Aorta (tissue), 5 donors: ENCODE measurements at regions not wholly inside any gene's neighbourhood (a gene's known extent, or its start where the extent isn't known, plus 50 kb on each side); places are given as distances from the start of the nearest gene placed in this dataset.

Experiments
- ATAC-seq: fragments of 200-7000 bp; cut with Tn5 transposase; one replicate; pipeline ENCODE4 v1.9.1; 2022; ENCODE audit warnings: moderate library complexity; ENCODE audit not compliant: low FRiP score
- DNase-seq, 2 donors: peaks; one replicate each; pipeline ENCODE4 v3.0.0-alpha.2; 2020
- H3K27ac ChIP-seq, 2 donors: one replicate each; pipeline ENCODE4 v1.5.1; 2013; ENCODE audit warnings: low read length in 2 of 2, mild to moderate bottlenecking in 2 of 2, moderate library complexity in 2 of 2, control low read depth in 1 of 2, inconsistent platforms in 1 of 2, low read depth in 1 of 2
- H3K27me3 ChIP-seq, 2 donors: one replicate each; pipeline ENCODE4 v1.6.1; 2013; ENCODE audit warnings: control low read depth in 1 of 2, low read length in 1 of 2, mild to moderate bottlenecking in 1 of 2, moderate library complexity in 1 of 2; ENCODE audit not compliant: insufficient read depth in 2 of 2, control insufficient read depth in 1 of 2
- H3K36me3 ChIP-seq, 2 donors: one replicate each; pipeline ENCODE4 v1.6.1; 2013; ENCODE audit warnings: control low read depth in 1 of 2, low read length in 1 of 2, mild to moderate bottlenecking in 1 of 2; ENCODE audit not compliant: insufficient read depth in 2 of 2, control insufficient read depth in 1 of 2
- H3K4me1 ChIP-seq, 2 donors: one replicate each; pipeline ENCODE4 v1.6.1; 2013; ENCODE audit warnings: low read length in 2 of 2, control low read depth in 1 of 2, mild to moderate bottlenecking in 1 of 2, moderate library complexity in 1 of 2; ENCODE audit not compliant: insufficient read depth in 2 of 2, control insufficient read depth in 1 of 2
- H3K4me3 ChIP-seq, 2 donors: one replicate each; pipeline ENCODE4 v1.5.1; 2013; ENCODE audit warnings: low read length in 2 of 2, control low read depth in 1 of 2, mild to moderate bottlenecking in 1 of 2
- H3K9me3 ChIP-seq: one replicate; pipeline ENCODE4 v1.6.1; 2013; ENCODE audit warnings: mild to moderate bottlenecking, low read length; ENCODE audit not compliant: control insufficient read depth
- whole genome bisulfite sequencing, 2 donors: extraction: QIAGEN DNeasy Blood & Tissue Kit; methylation state at CpG; one replicate each; pipeline ENCODE4 v1.1.7; 2013; 5-methylcytosine and 5-hydroxymethylcytosine counted together
- intact Hi-C, 2 donors: fragments of 100-400 bp; cut with DNase I; formaldehyde crosslinking; loops; one replicate each; pipeline versions ENCODE4 v1.14.2 to v1.15.0; 2022
- donor health status: healthy with polysubstance abuse.
- donor health status: Bipolar disorder and iron deficiency.
- donor health status: DM: no; HTN: no; CAD: no.
- donor health status: DM: no; HTN: no; CAD: no.
- donor health status: DM: yes; HTN: yes; CAD: no.

GRCh38 chr2:4152051-4152450 lies 448.7 kb downstream of the DCDC2C start:
- intact Hi-C loops = no loop called here
- no peak overlapping the region for H3K4me3 ChIP-seq
- H3K4me1 ChIP-seq = no peaks in the 10 kb centered on the region
- H3K9me3 ChIP-seq = no peaks in the 10 kb centered on the region
- ATAC-seq = no peak
- WGBS, 2 donors = 89 to 92% methylated on average over 1 of the region's 1 CpG
- no peaks in the 10 kb centered on the region for H3K27me3 ChIP-seq
- no peak overlapping the region for H3K27ac ChIP-seq
- no peak for DNase-seq
- no peaks in the 10 kb centered on the region for H3K36me3 ChIP-seq

GRCh38 chr2:4168834-4169233 lies 465.5 kb downstream of the DCDC2C start:
- Histone ChIP-seq H3K36me3 (no peaks in the 10 kb centered on the region), H3K4me3 (no peak overlapping the region), H3K27me3 (peaks cover 0 to 2% of the 10 kb centered on the region in 2 donors), H3K9me3 (peaks cover 4% of the 10 kb centered on the region), H3K4me1 (no peaks in the 10 kb centered on the region), H3K27ac (no peak overlapping the region)
- intact Hi-C loops = no loop called here
- DNase-seq = no peak
- no peak for ATAC-seq
- WGBS, 2 donors = 85 to 91% methylated on average over 2 of the region's 2 CpGs

GRCh38 chr2:4174796-4175195 lies 471.4 kb downstream of the DCDC2C start:
- no peaks in the 10 kb centered on the region for H3K36me3 ChIP-seq
- intact Hi-C loops = no loop called here
- no peaks in the 10 kb centered on the region for H3K4me1 ChIP-seq
- H3K4me3 ChIP-seq = peak overlapping the region in 1 of 2 donors; percentile 1
- no peak overlapping the region for H3K27ac ChIP-seq
- ATAC-seq = no peak
- H3K27me3 ChIP-seq = peaks cover 0 to 2% of the 10 kb centered on the region in 2 donors
- peaks cover 8% of the 10 kb centered on the region for H3K9me3 ChIP-seq
- DNase-seq = no peak
- WGBS, 2 donors = 76% methylated on average over 6 of the region's 6 CpGs

- DNase-seq = no peak
- peaks cover 8% of the 10 kb centered on the region for H3K9me3 ChIP-seq
- H3K27me3 ChIP-seq = peaks cover 0 to 2% of the 10 kb centered on the region in 2 donors
- no peak overlapping the region for H3K27ac ChIP-seq
- intact Hi-C loops = no loop called here
- 85 to 87% methylated on average over 3 of the region's 3 CpGs for WGBS, 2 donors
- H3K36me3 ChIP-seq = no peaks in the 10 kb centered on the region
- ATAC-seq = no peak
- H3K4me3 ChIP-seq = no peak overlapping the region
- no peaks in the 10 kb centered on the region for H3K4me1 ChIP-seq
These were observed 472.0 kb downstream of the DCDC2C start for GRCh38 chr2:4175343-4175742.

- H3K4me1 ChIP-seq = no peaks in the 10 kb centered on the region
- no peak overlapping the region for H3K4me3 ChIP-seq
- ATAC-seq (no peak), DNase-seq (no peak)
- H3K9me3 ChIP-seq = no peaks in the 10 kb centered on the region
- intact Hi-C loops = no loop called here
- no peaks in the 10 kb centered on the region for H3K27me3 ChIP-seq
- H3K36me3 ChIP-seq = no peaks in the 10 kb centered on the region
- 73 to 81% methylated on average over 2 of the region's 2 CpGs for WGBS, 2 donors
- H3K27ac ChIP-seq = no peak overlapping the region
These were observed 477.3 kb downstream of the DCDC2C start for GRCh38 chr2:4180631-4181030.

GRCh38 chr2:4181062-4181461 lies 477.7 kb downstream of the DCDC2C start:
- Histone ChIP-seq H3K4me3 (no peak overlapping the region), H3K36me3 (no peaks in the 10 kb centered on the region), H3K27ac (no peak overlapping the region), H3K27me3 (no peaks in the 10 kb centered on the region), H3K9me3 (no peaks in the 10 kb centered on the region), H3K4me1 (no peaks in the 10 kb centered on the region)
- ATAC-seq = no peak
- no peak for DNase-seq
- intact Hi-C loops = no loop called here
- WGBS, 2 donors = 77 to 85% methylated on average over 1 of the region's 1 CpG

GRCh38 chr2:4188561-4188960 lies 485.2 kb downstream of the DCDC2C start:
- Histone ChIP-seq H3K4me3 (no peak overlapping the region), H3K27ac (no peak overlapping the region), H3K4me1 (no peaks in the 10 kb centered on the region), H3K27me3 (no peaks in the 10 kb centered on the region), H3K36me3 (no peaks in the 10 kb centered on the region), H3K9me3 (no peaks in the 10 kb centered on the region)
- ATAC-seq (no peak), DNase-seq (no peak)
- intact Hi-C loops = no loop called here
- WGBS, 2 donors = 88 to 89% methylated on average over 2 of the region's 2 CpGs

- no peaks in the 10 kb centered on the region for H3K36me3 ChIP-seq
- no peak overlapping the region for H3K4me3 ChIP-seq
- ATAC-seq (no peak), DNase-seq (no peak)
- no peaks in the 10 kb centered on the region for H3K9me3 ChIP-seq
- no peaks in the 10 kb centered on the region for H3K27me3 ChIP-seq
- WGBS, 2 donors = 70 to 82% methylated on average over 5 of the region's 5 CpGs
- intact Hi-C loops = no loop called here
- no peaks in the 10 kb centered on the region for H3K4me1 ChIP-seq
- no peak overlapping the region for H3K27ac ChIP-seq
These were observed 487.2 kb downstream of the DCDC2C start for GRCh38 chr2:4190548-4190947.

- WGBS, 2 donors = 85 to 88% methylated on average over 2 of the region's 2 CpGs
- Histone ChIP-seq H3K4me1 (no peaks in the 10 kb centered on the region), H3K4me3 (no peak overlapping the region), H3K9me3 (no peaks in the 10 kb centered on the region), H3K36me3 (no peaks in the 10 kb centered on the region), H3K27me3 (no peaks in the 10 kb centered on the region), H3K27ac (no peak overlapping the region)
- ATAC-seq = no peak
- DNase-seq = no peak
- intact Hi-C loops = no loop called here
These were observed 488.7 kb downstream of the DCDC2C start for GRCh38 chr2:4192119-4192518.
